ENCODE measurements at regions not wholly inside any gene's neighbourhood (a gene's known extent, or its start where the extent isn't known, plus 50 kb on each side); places are given as distances from the start of the nearest gene placed in this dataset.

- TF ChIP-seq ZNF462 (CRISPR knock-in tag; IDR thresholded peaks at IDR 0.05) (no peak), ZNF331 (CRISPR knock-in tag; IDR thresholded peaks at IDR 0.05; ENCODE audit: low read depth) (no peak), POLR2AphosphoS5 (IDR thresholded peaks at IDR 0.05; ENCODE audit: low read depth) (no peak)
These were observed 650.7 kb downstream of the INHBA start (continued) for GRCh38 chr7:41052201-41052600.

DNA sequence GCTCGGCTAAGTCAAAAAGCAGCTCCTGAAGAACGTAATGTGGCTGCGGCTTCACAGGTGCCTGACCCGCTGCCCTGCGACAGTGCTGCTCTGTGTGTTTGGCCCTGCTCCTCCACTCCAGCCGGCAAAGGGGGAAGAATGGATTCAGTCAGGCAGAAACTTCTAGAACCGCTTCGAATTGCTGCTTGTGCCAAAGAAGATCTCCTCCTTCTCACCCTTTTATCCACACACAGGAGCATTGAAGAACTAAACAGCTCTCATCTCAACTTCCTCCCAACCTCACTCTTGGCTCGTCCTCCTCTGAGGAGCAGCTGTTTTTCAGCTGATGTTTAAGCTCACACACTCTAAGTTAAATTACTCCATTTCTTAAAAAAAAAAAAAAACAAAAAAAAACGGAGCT is 651.4 kb downstream of the INHBA start:
- Histone ChIP-seq H4K20me1 (replicated peaks; ENCODE audit: insufficient read depth) (no peaks in the 10 kb centered on the region), H3K4me2 (0 out of 2 replicates have a peak overlapping the region, but pooled peaks have one; percentile 9), H3K27ac (ENCODE audit: low read depth) (no peak overlapping the region), H3K27me3 (ENCODE audit: insufficient read depth) (no peaks in the 10 kb centered on the region), H3F3A (replicated peaks; ENCODE audit: low read depth) (no peaks in the 10 kb centered on the region), H3K9me2 (ENCODE audit: insufficient read depth) (peaks cover 15% of the 10 kb centered on the region), H2AFZ (no peak overlapping the region), H3K79me2 (replicated peaks; ENCODE audit: insufficient read depth) (no peaks in the 10 kb centered on the region), H3K36me3 (ENCODE audit: insufficient read depth) (no peaks in the 10 kb centered on the region), H3K4me3 (no peak overlapping the region), H3K4me1 (ENCODE audit: insufficient read depth) (no peaks in the 10 kb centered on the region)
- no peak overlapping the region for H3K27ac Mint-ChIP-seq
- H3K4me1 Mint-ChIP-seq: peaks cover 24% of the 10 kb centered on the region
- ATAC-seq (peak; percentile 56), DNase-seq (ENCODE audit: low spot score) (no peak)
- H3K36me3 Mint-ChIP-seq (ENCODE audit: low read depth): no peaks in the 10 kb centered on the region
- no peak overlapping the region for H3K4me3 Mint-ChIP-seq
- H3K27me3 Mint-ChIP-seq (ENCODE audit: insufficient read depth, low read depth, poor library complexity): peaks cover 3% of the 10 kb centered on the region
- H3K9me3 Mint-ChIP-seq: peaks cover 1% of the 10 kb centered on the region
- TF ChIP-seq ZNF114 (CRISPR knock-in tag; IDR thresholded peaks at IDR 0.05) (no peak), EZH2phosphoT487 (IDR thresholded peaks at IDR 0.05; ENCODE audit: unreplicated experiment) (no peak), CREB1 (CRISPR knock-in tag; IDR thresholded peaks at IDR 0.05; ENCODE audit: low read depth) (no peak), ZNF462 (CRISPR knock-in tag; IDR thresholded peaks at IDR 0.05) (no peak), ZNF331 (CRISPR knock-in tag; IDR thresholded peaks at IDR 0.05; ENCODE audit: low read depth) (no peak)
- TF ChIP-seq, protein P1, sequence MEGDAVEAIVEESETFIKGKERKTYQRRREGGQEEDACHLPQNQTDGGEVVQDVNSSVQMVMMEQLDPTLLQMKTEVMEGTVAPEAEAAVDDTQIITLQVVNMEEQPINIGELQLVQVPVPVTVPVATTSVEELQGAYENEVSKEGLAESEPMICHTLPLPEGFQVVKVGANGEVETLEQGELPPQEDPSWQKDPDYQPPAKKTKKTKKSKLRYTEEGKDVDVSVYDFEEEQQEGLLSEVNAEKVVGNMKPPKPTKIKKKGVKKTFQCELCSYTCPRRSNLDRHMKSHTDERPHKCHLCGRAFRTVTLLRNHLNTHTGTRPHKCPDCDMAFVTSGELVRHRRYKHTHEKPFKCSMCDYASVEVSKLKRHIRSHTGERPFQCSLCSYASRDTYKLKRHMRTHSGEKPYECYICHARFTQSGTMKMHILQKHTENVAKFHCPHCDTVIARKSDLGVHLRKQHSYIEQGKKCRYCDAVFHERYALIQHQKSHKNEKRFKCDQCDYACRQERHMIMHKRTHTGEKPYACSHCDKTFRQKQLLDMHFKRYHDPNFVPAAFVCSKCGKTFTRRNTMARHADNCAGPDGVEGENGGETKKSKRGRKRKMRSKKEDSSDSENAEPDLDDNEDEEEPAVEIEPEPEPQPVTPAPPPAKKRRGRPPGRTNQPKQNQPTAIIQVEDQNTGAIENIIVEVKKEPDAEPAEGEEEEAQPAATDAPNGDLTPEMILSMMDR (conservative IDR thresholded peaks at IDR 0.05; ENCODE audit: low read depth in 2 of 2): no peak

Data from GM23338 (cell line).